Endodermal cell (in vitro differentiated cells): ENCODE measurements at regions not wholly inside any gene's neighbourhood (a gene's known extent, or its start where the extent isn't known, plus 50 kb on each side); places are given as distances from the start of the nearest gene placed in this dataset.

Experiments used
- DNase-seq: peaks from one replicate; pipeline ENCODE4 v3.0.0-alpha.2; 2017
- H3K27ac ChIP-seq: 2 replicates; pipeline ENCODE4 v1.5.1; 2013; ENCODE audit warnings: mild to moderate bottlenecking, low read depth, low read length, moderate library complexity
- H3K27me3 ChIP-seq: 2 replicates; pipeline ENCODE4 v1.6.1; 2013; ENCODE audit warnings: mild to moderate bottlenecking, low read length, moderate library complexity; ENCODE audit not compliant: insufficient read depth, control insufficient read depth, poor library complexity, severe bottlenecking
- H3K36me3 ChIP-seq: 2 replicates; pipeline ENCODE4 v1.7.0; 2013; ENCODE audit warnings: mild to moderate bottlenecking, low read length, moderate library complexity; ENCODE audit not compliant: control insufficient read depth, insufficient read depth
- H3K4me1 ChIP-seq: one replicate; pipeline ENCODE4 v1.7.0; 2013; ENCODE audit warnings: low read length; ENCODE audit not compliant: control insufficient read depth, insufficient read depth
- H3K4me3 ChIP-seq: 2 replicates; pipeline ENCODE4 v1.5.1; 2013; ENCODE audit warnings: mild to moderate bottlenecking, low read length, moderate library complexity
- H3K9ac ChIP-seq: 2 replicates; pipeline ENCODE4 v1.6.1; 2013; ENCODE audit warnings: mild to moderate bottlenecking, low read length, moderate library complexity; ENCODE audit not compliant: poor library complexity, severe bottlenecking; ENCODE audit errors: extremely low read depth
- H3K9me3 ChIP-seq: 2 replicates; pipeline ENCODE4 v1.6.1; 2013; ENCODE audit warnings: mild to moderate bottlenecking, low read length, moderate library complexity; ENCODE audit not compliant: control insufficient read depth
- H3K27ac Mint-ChIP-seq: 2 replicates; pipeline ENCODE4 v1.8.0; 2020; ENCODE audit warnings: mixed read lengths
- H3K27me3 Mint-ChIP-seq: 2 replicates; pipeline ENCODE4 v1.8.0; 2021; ENCODE audit warnings: mild to moderate bottlenecking, mixed read lengths; ENCODE audit not compliant: insufficient read depth
- H3K36me3 Mint-ChIP-seq: 2 replicates; pipeline ENCODE4 v1.8.0; 2020; ENCODE audit warnings: low read depth, mixed read lengths
- H3K4me1 Mint-ChIP-seq: 2 replicates; pipeline ENCODE4 v1.8.0; 2020; ENCODE audit warnings: mixed read lengths
- H3K4me3 Mint-ChIP-seq: 2 replicates; pipeline ENCODE4 v1.8.0; 2020; ENCODE audit warnings: mild to moderate bottlenecking, moderate library complexity, mixed read lengths
- H3K9me3 Mint-ChIP-seq: 2 replicates; pipeline ENCODE4 v1.8.0; 2020; ENCODE audit warnings: mild to moderate bottlenecking, mixed read lengths
- WGBS, 2 experiments: methylation state at CpG; one replicate each; pipeline versions ENCODE4 v1.1.5 to v1.1.7; 2013; ENCODE audit warnings: missing lambda C conversion rate in 2 of 2, mixed read lengths in 1 of 2; ENCODE audit not compliant: insufficient coverage in 1 of 2, insufficient read length in 1 of 2; 5-methylcytosine and 5-hydroxymethylcytosine counted together
- TF ChIP-seq, protein P1 (sequence below): fragments of 200-600 bp; sonication (generic); conservative IDR thresholded peaks from 2 replicates; pipeline ENCODE4 v1.5.0; 2021; ENCODE audit warnings: antibody characterized with exemption, mild to moderate bottlenecking

DNA sequence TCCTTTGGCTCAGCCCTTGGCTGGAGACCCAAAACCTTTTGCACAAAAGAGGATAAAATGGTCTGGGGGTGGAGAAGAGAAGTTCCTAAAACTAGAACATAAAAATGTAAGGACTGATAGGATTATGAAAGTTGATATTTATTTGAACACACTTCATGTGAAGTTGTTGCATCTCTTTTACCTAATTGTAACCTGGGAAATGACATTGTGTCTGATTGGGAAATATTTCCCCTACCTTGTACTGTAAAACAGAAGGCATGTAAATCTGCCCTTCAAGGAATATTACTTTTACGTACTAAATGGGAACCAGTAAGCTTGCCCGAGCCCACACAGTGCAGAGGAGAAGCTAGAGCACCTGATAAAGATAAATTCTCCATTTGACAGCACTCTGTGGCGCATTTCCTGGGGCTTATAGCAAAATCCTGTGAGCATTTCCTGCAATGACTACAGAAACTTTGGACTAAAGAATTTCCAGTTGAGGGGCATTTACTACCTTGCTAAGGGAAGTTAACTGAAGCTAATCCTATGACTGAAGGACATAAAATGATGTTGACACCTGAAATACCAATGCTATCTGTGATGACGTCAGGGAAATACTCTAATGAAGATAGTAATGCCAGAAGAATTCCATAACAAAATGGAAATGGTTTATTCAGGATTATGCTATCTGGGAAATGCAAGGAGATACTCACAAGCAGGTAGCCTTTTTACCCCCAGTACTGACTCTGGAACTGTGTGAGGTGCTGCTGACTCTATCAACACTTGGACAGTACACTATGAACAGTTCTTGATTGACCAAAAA, 78.3 kb upstream of the LIFR start:
- Histone ChIP-seq H3K36me3 (no peaks in the 10 kb centered on the region), H3K4me1 (no peaks in the 10 kb centered on the region), H3K4me3 (no peak overlapping the region), H3K9me3 (peaks cover 22% of the 10 kb centered on the region), H3K27ac (no peak overlapping the region), H3K27me3 (no peaks in the 10 kb centered on the region), H3K9ac (no peak overlapping the region)
- Mint-ChIP-seq H3K27ac (no peak overlapping the region), H3K4me1 (peaks cover 2% of the 10 kb centered on the region), H3K9me3 (peaks cover 35% of the 10 kb centered on the region), H3K36me3 (peaks cover 12% of the 10 kb centered on the region), H3K27me3 (peaks cover 8% of the 10 kb centered on the region), H3K4me3 (no peak overlapping the region)
- 64 to 67% methylated on average over 4 of the region's 4 CpGs for WGBS, 2 experiments
- TF ChIP-seq, protein P1, sequence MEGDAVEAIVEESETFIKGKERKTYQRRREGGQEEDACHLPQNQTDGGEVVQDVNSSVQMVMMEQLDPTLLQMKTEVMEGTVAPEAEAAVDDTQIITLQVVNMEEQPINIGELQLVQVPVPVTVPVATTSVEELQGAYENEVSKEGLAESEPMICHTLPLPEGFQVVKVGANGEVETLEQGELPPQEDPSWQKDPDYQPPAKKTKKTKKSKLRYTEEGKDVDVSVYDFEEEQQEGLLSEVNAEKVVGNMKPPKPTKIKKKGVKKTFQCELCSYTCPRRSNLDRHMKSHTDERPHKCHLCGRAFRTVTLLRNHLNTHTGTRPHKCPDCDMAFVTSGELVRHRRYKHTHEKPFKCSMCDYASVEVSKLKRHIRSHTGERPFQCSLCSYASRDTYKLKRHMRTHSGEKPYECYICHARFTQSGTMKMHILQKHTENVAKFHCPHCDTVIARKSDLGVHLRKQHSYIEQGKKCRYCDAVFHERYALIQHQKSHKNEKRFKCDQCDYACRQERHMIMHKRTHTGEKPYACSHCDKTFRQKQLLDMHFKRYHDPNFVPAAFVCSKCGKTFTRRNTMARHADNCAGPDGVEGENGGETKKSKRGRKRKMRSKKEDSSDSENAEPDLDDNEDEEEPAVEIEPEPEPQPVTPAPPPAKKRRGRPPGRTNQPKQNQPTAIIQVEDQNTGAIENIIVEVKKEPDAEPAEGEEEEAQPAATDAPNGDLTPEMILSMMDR, result no peak
- no peak for DNase-seq

DNA sequence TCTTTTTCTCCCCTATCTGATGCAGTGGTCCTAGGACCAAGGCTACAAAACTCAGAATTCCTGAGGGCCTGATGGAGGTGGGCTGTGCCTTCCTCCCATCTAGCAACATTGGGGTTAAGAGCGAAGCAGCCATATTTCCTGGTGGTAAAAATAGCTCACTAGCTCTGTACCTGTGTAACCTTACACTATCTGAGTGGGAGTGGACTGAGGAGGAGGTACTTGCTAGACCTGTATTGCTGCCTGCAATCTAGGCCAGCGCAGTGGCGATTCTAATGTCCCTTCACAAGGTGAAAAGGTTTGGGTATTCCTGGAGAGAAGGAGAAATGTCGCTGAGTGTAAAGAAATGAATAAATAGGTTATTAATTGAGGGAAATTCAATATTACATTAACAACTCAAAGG, 80.2 kb upstream of the LIFR start:
- H3K9me3 ChIP-seq, result peaks cover 20% of the 10 kb centered on the region
- no peaks in the 10 kb centered on the region for H3K27me3 ChIP-seq
- Mint-ChIP-seq H3K36me3 (peaks cover 10% of the 10 kb centered on the region), H3K4me3 (no peak overlapping the region), H3K27ac (no peak overlapping the region), H3K9me3 (peaks cover 17% of the 10 kb centered on the region), H3K4me1 (peaks cover 6% of the 10 kb centered on the region), H3K27me3 (peaks cover 4% of the 10 kb centered on the region)
- no peak overlapping the region for H3K4me3 ChIP-seq
- 97 to 100% methylated on average over 2 to 4 of the region's 4 CpGs for WGBS, 2 experiments
- no peaks in the 10 kb centered on the region for H3K36me3 ChIP-seq
- no peaks in the 10 kb centered on the region for H3K4me1 ChIP-seq
- H3K27ac ChIP-seq, result no peak overlapping the region
- DNase-seq, result no peak
- H3K9ac ChIP-seq, result no peak overlapping the region
- TF ChIP-seq, protein P1, result no peak

DNA sequence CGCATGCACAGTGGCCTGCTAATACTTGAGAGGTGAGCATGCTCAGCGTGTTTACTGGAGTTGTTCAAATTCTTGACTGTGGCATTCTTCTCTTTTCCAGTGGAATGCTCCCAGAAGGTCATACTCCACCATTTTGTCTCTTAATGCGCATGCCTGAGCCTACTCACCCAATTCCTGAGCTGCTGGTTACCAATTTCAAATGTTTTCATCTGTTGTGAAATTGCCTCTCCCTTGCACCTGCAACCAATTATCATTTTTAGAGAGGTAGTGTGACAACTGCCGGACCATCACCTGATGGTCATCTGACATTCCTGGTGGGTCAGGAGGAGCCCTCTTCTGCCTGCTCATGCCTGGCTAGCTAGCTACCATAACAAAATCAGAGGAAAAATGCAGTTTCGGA, 82.2 kb upstream of the LIFR start:
- WGBS, 2 experiments, result 97 to 100% methylated on average over 4 to 5 of the region's 5 CpGs
- no peaks in the 10 kb centered on the region for H3K4me1 ChIP-seq
- no peak for DNase-seq
- no peak overlapping the region for H3K27ac ChIP-seq
- Mint-ChIP-seq H3K27me3 (peaks cover 2% of the 10 kb centered on the region), H3K36me3 (no peaks in the 10 kb centered on the region), H3K4me3 (no peak overlapping the region), H3K4me1 (peaks cover 16% of the 10 kb centered on the region), H3K27ac (no peak overlapping the region), H3K9me3 (no peaks in the 10 kb centered on the region)
- no peak overlapping the region for H3K9ac ChIP-seq
- H3K9me3 ChIP-seq, result no peaks in the 10 kb centered on the region
- H3K36me3 ChIP-seq, result no peaks in the 10 kb centered on the region
- no peak overlapping the region for H3K4me3 ChIP-seq
- no peaks in the 10 kb centered on the region for H3K27me3 ChIP-seq
- TF ChIP-seq, protein P1, result no peak
